SK-N-SH (cell line): ENCODE measurements at regions not wholly inside any gene's neighbourhood (a gene's known extent, or its start where the extent isn't known, plus 50 kb on each side); places are given as distances from the start of the nearest gene placed in this dataset.

Source experiments
- CTCF ChIP-seq: fragments of 200-600 bp; sonication (generic); IDR thresholded peaks from 2 replicates; pipeline ENCODE4 v1.6.1; 2017; ENCODE audit warnings: antibody characterized with exemption, mild to moderate bottlenecking, moderate library complexity
- EP300 ChIP-seq, 2 experiments: IDR thresholded peaks; 2 replicates each; pipeline versions ENCODE4 v1.4.0 to v1.6.1; 2012; ENCODE audit warnings: borderline replicate concordance in 1 of 2, low read depth in 1 of 2, low read length in 1 of 2
- JUND ChIP-seq: IDR thresholded peaks from 2 replicates; pipeline ENCODE4 v1.4.0; 2012
- MXI1 ChIP-seq: IDR thresholded peaks from 2 replicates; pipeline ENCODE4 v1.6.1; 2012; ENCODE audit warnings: mild to moderate bottlenecking, low read depth, low read length, improper control_type of control experiment
- POLR2AphosphoS5 ChIP-seq: IDR thresholded peaks from 2 replicates; pipeline ENCODE4 v1.6.1; 2012; ENCODE audit warnings: low read depth, low read length
- RAD21 ChIP-seq: IDR thresholded peaks from 2 replicates; pipeline ENCODE4 v1.6.1; 2012; ENCODE audit warnings: mild to moderate bottlenecking, low read length

GRCh38 chr2:22901471-22902179 lies 483.4 kb upstream of the KLHL29 start:
- TF ChIP-seq CTCF: no peak
- TF ChIP-seq RAD21: no peak
- TF ChIP-seq POLR2AphosphoS5: no peak
- TF ChIP-seq JUND: no peak
- TF ChIP-seq MXI1: no peak
- no peak for TF ChIP-seq EP300 (IDR thresholded peaks at IDR 0.05; ENCODE audit: borderline replicate concordance in 1 of 2, low read depth in 1 of 2, low read length in 1 of 2)
